ENCODE measurements at regions not wholly inside any gene's neighbourhood (a gene's known extent, or its start where the extent isn't known, plus 50 kb on each side); places are given as distances from the start of the nearest gene placed in this dataset.

- H3K9me3 ChIP-seq (replicated peaks in 1 of 2; ENCODE audit: control insufficient read depth in 1 of 2, insufficient read depth in 1 of 2, low read length in 2 of 2): no peaks in the 10 kb centered on the region
- H3K4me1 ChIP-seq (ENCODE audit: control insufficient read depth in 1 of 2, insufficient read depth in 2 of 2, low read length in 2 of 2): no peaks in the 10 kb centered on the region
- H3K9ac ChIP-seq (ENCODE audit: insufficient read depth, low read length, poor library complexity, severe bottlenecking): no peak overlapping the region
- DNase-seq: no peak
- intact Hi-C loops (cut with micrococcal nuclease): no loop called here
- H3K4me3 Mint-ChIP-seq: no peak overlapping the region
- no peaks in the 10 kb centered on the region for H3K27me3 Mint-ChIP-seq (ENCODE audit: low read depth in 3 of 3)
- H3K4me3 ChIP-seq (replicated peaks in 1 of 3; ENCODE audit: low read depth in 2 of 3, low read length in 3 of 3): no peak overlapping the region
- H3K4me2 ChIP-seq (replicated peaks; ENCODE audit: extremely low read depth, low read length, poor library complexity, severe bottlenecking): no peak overlapping the region
- H3K79me2 ChIP-seq (ENCODE audit: insufficient read depth, low read length): no peaks in the 10 kb centered on the region
- H3K4me1 Mint-ChIP-seq: no peaks in the 10 kb centered on the region
- TF ChIP-seq, protein P1, sequence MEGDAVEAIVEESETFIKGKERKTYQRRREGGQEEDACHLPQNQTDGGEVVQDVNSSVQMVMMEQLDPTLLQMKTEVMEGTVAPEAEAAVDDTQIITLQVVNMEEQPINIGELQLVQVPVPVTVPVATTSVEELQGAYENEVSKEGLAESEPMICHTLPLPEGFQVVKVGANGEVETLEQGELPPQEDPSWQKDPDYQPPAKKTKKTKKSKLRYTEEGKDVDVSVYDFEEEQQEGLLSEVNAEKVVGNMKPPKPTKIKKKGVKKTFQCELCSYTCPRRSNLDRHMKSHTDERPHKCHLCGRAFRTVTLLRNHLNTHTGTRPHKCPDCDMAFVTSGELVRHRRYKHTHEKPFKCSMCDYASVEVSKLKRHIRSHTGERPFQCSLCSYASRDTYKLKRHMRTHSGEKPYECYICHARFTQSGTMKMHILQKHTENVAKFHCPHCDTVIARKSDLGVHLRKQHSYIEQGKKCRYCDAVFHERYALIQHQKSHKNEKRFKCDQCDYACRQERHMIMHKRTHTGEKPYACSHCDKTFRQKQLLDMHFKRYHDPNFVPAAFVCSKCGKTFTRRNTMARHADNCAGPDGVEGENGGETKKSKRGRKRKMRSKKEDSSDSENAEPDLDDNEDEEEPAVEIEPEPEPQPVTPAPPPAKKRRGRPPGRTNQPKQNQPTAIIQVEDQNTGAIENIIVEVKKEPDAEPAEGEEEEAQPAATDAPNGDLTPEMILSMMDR (IDR thresholded peaks at IDR 0.05): no peak
- no peak overlapping the region for H3K27ac ChIP-seq (ENCODE audit: low read depth in 1 of 2, low read length in 2 of 2)
- no peaks in the 10 kb centered on the region for H4K20me1 ChIP-seq (ENCODE audit: insufficient read depth, low read length)
- peaks cover 0 to 2% (median 0%) of the 10 kb centered on the region in 7 donors for H3K9me3 Mint-ChIP-seq
- no peak overlapping the region for H3K27ac Mint-ChIP-seq
- H3K36me3 Mint-ChIP-seq: no peaks in the 10 kb centered on the region
- no peaks in the 10 kb centered on the region for H3K27me3 ChIP-seq (ENCODE audit: control insufficient read depth in 2 of 2, insufficient read depth in 2 of 2, low read length in 2 of 2)
- H3K36me3 ChIP-seq (replicated peaks in 1 of 2; ENCODE audit: control insufficient read depth in 1 of 2, insufficient read depth in 2 of 2, low read length in 2 of 2): no peaks in the 10 kb centered on the region
- no CpG with 5 or more reads among the region's 4 CpGs for WGBS (ENCODE audit: insufficient coverage)
- H2AFZ ChIP-seq (ENCODE audit: insufficient read depth, low read depth, low read length, poor library complexity, severe bottlenecking): no peak overlapping the region
These were observed 353.9 kb upstream of the PKN2 start for GRCh38 chr1:88330201-88330600.

DNA sequence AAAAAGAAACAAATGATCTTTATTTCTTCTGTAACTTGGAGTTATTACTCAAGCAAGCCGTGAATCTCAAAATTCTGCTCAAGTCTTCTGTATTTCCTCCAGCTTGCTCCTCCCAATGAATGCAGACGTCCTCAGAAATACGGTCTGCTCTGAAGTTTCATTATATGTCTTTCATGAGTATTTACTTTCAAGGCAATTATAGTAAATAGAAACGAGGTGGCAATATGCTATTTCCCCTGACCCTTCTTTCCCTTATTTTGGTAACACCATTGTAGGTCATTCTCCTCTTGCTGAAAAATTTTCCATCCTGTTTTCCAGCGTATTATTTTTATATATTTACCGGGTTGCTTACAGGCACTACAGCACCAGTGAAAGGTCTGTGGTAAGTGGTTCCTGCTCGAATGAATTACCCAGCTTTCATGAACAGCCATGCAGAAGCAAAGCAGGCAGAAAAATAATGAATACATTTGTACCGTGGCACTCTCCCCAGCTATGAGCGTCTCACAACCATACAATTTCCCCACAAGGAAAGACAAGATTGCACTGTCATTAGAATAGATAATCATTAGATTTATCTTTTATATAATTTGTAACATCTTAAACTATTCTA lies 350.9 kb upstream of the PKN2 start:
- Histone ChIP-seq H2AFZ (ENCODE audit: insufficient read depth, low read depth, low read length, poor library complexity, severe bottlenecking) (no peak overlapping the region), H3K27ac (ENCODE audit: low read depth in 1 of 2, low read length in 2 of 2) (no peak overlapping the region), H3K79me2 (ENCODE audit: insufficient read depth, low read length) (no peaks in the 10 kb centered on the region), H3K4me3 (replicated peaks in 1 of 3; ENCODE audit: low read depth in 2 of 3, low read length in 3 of 3) (no peak overlapping the region), H3K9ac (ENCODE audit: insufficient read depth, low read length, poor library complexity, severe bottlenecking) (no peak overlapping the region), H4K20me1 (ENCODE audit: insufficient read depth, low read length) (no peaks in the 10 kb centered on the region), H3K36me3 (replicated peaks in 1 of 2; ENCODE audit: control insufficient read depth in 1 of 2, insufficient read depth in 2 of 2, low read length in 2 of 2) (no peaks in the 10 kb centered on the region), H3K4me2 (replicated peaks; ENCODE audit: extremely low read depth, low read length, poor library complexity, severe bottlenecking) (no peak overlapping the region), H3K27me3 (ENCODE audit: control insufficient read depth in 2 of 2, insufficient read depth in 2 of 2, low read length in 2 of 2) (no peaks in the 10 kb centered on the region), H3K4me1 (ENCODE audit: control insufficient read depth in 1 of 2, insufficient read depth in 2 of 2, low read length in 2 of 2) (no peaks in the 10 kb centered on the region), H3K9me3 (replicated peaks in 1 of 2; ENCODE audit: control insufficient read depth in 1 of 2, insufficient read depth in 1 of 2, low read length in 2 of 2) (no peaks in the 10 kb centered on the region)
- Mint-ChIP-seq H3K4me3 (no peak overlapping the region), H3K36me3 (no peaks in the 10 kb centered on the region), H3K9me3 (peaks cover 0 to 2% (median 0%) of the 10 kb centered on the region in 7 donors), H3K27me3 (ENCODE audit: low read depth in 3 of 3) (no peaks in the 10 kb centered on the region), H3K27ac (no peak overlapping the region), H3K4me1 (no peaks in the 10 kb centered on the region)
- TF ChIP-seq, protein P1 (IDR thresholded peaks at IDR 0.05): no peak
- 100% methylated on average over 3 of the region's 9 CpGs for WGBS (ENCODE audit: insufficient coverage)
- no peak for DNase-seq
- intact Hi-C loops (cut with micrococcal nuclease): no loop called here

All from CD14-positive monocyte (primary cell).